ENCODE measurements at regions not wholly inside any gene's neighbourhood (a gene's known extent, or its start where the extent isn't known, plus 50 kb on each side); places are given as distances from the start of the nearest gene placed in this dataset.

DNA sequence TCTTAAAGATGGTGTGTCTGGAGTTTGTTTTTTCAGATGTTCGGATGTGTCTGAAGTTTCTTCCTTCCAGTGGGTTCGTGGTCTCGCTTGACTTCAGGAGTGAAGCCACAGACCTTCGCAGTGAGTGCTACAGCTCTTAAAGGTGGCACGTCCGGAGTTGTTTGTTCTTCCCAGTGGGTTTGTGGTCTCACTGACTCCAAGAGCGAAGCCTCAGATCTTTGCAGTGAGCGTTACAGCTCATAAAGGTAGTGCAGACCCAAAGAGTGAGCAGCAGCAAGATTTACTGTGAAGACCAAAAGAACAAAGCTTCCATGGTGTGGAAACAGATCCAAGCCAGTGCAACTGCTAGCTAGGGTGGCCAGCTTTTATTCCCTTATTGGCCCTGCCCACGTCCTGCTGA, 1430.4 kb upstream of the B3GALT2 start:
- TF ChIP-seq, protein P1, sequence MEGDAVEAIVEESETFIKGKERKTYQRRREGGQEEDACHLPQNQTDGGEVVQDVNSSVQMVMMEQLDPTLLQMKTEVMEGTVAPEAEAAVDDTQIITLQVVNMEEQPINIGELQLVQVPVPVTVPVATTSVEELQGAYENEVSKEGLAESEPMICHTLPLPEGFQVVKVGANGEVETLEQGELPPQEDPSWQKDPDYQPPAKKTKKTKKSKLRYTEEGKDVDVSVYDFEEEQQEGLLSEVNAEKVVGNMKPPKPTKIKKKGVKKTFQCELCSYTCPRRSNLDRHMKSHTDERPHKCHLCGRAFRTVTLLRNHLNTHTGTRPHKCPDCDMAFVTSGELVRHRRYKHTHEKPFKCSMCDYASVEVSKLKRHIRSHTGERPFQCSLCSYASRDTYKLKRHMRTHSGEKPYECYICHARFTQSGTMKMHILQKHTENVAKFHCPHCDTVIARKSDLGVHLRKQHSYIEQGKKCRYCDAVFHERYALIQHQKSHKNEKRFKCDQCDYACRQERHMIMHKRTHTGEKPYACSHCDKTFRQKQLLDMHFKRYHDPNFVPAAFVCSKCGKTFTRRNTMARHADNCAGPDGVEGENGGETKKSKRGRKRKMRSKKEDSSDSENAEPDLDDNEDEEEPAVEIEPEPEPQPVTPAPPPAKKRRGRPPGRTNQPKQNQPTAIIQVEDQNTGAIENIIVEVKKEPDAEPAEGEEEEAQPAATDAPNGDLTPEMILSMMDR (conservative IDR thresholded peaks at IDR 0.05; ENCODE audit: low read length), result no peak
- no peak for TF ChIP-seq EZH2phosphoT487 (IDR thresholded peaks at IDR 0.05; ENCODE audit: borderline replicate concordance)

Measured in Loucy (cell line).